Lung (tissue), 11 donors: ENCODE measurements at regions not wholly inside any gene's neighbourhood (a gene's known extent, or its start where the extent isn't known, plus 50 kb on each side); places are given as distances from the start of the nearest gene placed in this dataset.
"Not testable (repeated sequence)": the region's sequence is repeated elsewhere in the genome, so short reads cannot be mapped to it uniquely, and the experiment has no call there.

Experiments used
- ATAC-seq: fragments of 200-7000 bp; cut with Tn5 transposase; one replicate; pipeline ENCODE4 v1.9.1; 2020; ENCODE audit warnings: moderate number of reproducible peaks; ENCODE audit not compliant: insufficient read depth, low FRiP score
- DNase-seq, 3 donors: peaks; one replicate each; pipeline ENCODE4 v3.0.0-alpha.2; 2013 to 2017
- H3K27ac ChIP-seq, 2 donors: one replicate each; pipeline ENCODE4 v1.5.1; 2013; ENCODE audit warnings: mild to moderate bottlenecking in 2 of 2, moderate library complexity in 2 of 2, control low read depth in 1 of 2, inconsistent platforms in 1 of 2, low read depth in 1 of 2, low read length in 1 of 2
- H3K27me3 ChIP-seq, 3 donors: one replicate each; pipeline ENCODE4 v1.5.1; 2013; ENCODE audit warnings: low read length in 2 of 3; ENCODE audit not compliant: control insufficient read depth in 3 of 3, insufficient read depth in 3 of 3
- H3K36me3 ChIP-seq, 4 donors: one replicate each; pipeline ENCODE4 v1.5.1; 2013; ENCODE audit warnings: low read length in 4 of 4, mild to moderate bottlenecking in 1 of 4, moderate library complexity in 1 of 4; ENCODE audit not compliant: control insufficient read depth in 4 of 4, insufficient read depth in 4 of 4
- H3K4me1 ChIP-seq, 5 donors: one replicate each; pipeline ENCODE4 v1.5.1; 2013; ENCODE audit warnings: low read length in 5 of 5, mild to moderate bottlenecking in 2 of 5, moderate library complexity in 1 of 5; ENCODE audit not compliant: control insufficient read depth in 5 of 5, insufficient read depth in 5 of 5
- H3K4me3 ChIP-seq: one replicate; pipeline ENCODE4 v1.5.1; 2013; ENCODE audit warnings: mild to moderate bottlenecking, control low read depth, moderate library complexity
- H3K9ac ChIP-seq, 2 donors: one replicate each; pipeline ENCODE4 v1.5.1; 2013; ENCODE audit warnings: low read length in 2 of 2, control low read depth in 1 of 2; ENCODE audit not compliant: insufficient read depth in 1 of 2
- H3K9me3 ChIP-seq, 4 donors: one replicate each; pipeline ENCODE4 v1.5.1; 2013; ENCODE audit warnings: low read length in 3 of 4, mild to moderate bottlenecking in 1 of 4, moderate library complexity in 1 of 4; ENCODE audit not compliant: control insufficient read depth in 4 of 4, insufficient read depth in 3 of 4
- CTCF ChIP-seq: IDR thresholded peaks from 2 replicates; pipeline ENCODE4 v1.5.1; 2012; ENCODE audit warnings: mild to moderate bottlenecking; ENCODE audit errors: control extremely low read depth, extremely low read depth
- WGBS, 2 donors: extraction: QIAGEN DNeasy Blood & Tissue Kit; methylation state at CpG; one replicate each; pipeline ENCODE4 v1.1.7; 2013; 5-methylcytosine and 5-hydroxymethylcytosine counted together
- donor health status: control.
- donor health status: control.
- donor health status: Bipolar disorder and iron deficiency.
- donor health status: healthy.
- donor health status: DM: yes; HTN: yes; CAD: no.

- no peak overlapping the region for H3K27ac ChIP-seq
- DNase-seq (no peak), ATAC-seq (no peak)
- no peaks in the 10 kb centered on the region for H3K4me1 ChIP-seq
- H3K9ac ChIP-seq: no peak overlapping the region
- no peaks in the 10 kb centered on the region for H3K27me3 ChIP-seq
- no peak for TF ChIP-seq CTCF
- no peaks in the 10 kb centered on the region for H3K36me3 ChIP-seq
- H3K4me3 ChIP-seq: no peak overlapping the region
- 64 to 79% methylated on average over 2 of the region's 2 CpGs for WGBS, 2 donors
- H3K9me3 ChIP-seq: no peaks in the 10 kb centered on the region
Measured at GRCh38 chrX:46015653-46016052, 529.6 kb downstream of the ZNF674 start.

GRCh38 chrX:45992402-45993123, 552.7 kb downstream of the ZNF674 start:
- Histone ChIP-seq H3K27me3 (no peaks in the 10 kb centered on the region), H3K4me1 (no peaks in the 10 kb centered on the region), H3K27ac (no peak overlapping the region), H3K9ac (no peak overlapping the region), H3K36me3 (no peaks in the 10 kb centered on the region), H3K9me3 (peaks cover 0 to 3% (median under 1%) of the 10 kb centered on the region in 4 donors), H3K4me3 (no peak overlapping the region)
- ATAC-seq: no peak
- WGBS, 2 donors: 73 to 79% methylated on average over 2 of the region's 2 CpGs
- no peak for DNase-seq
- TF ChIP-seq CTCF: no peak

GRCh38 chrX:45986971-45987370, 558.2 kb downstream of the ZNF674 start:
- H3K9ac ChIP-seq: no peak overlapping the region
- 66 to 94% methylated on average over 2 of the region's 2 CpGs for WGBS, 2 donors
- H3K4me3 ChIP-seq: no peak overlapping the region
- no peak for TF ChIP-seq CTCF
- no peaks in the 10 kb centered on the region for H3K27me3 ChIP-seq
- H3K27ac ChIP-seq: no peak overlapping the region
- peaks cover 0 to 1% (median 0%) of the 10 kb centered on the region in 4 donors for H3K9me3 ChIP-seq
- H3K36me3 ChIP-seq: no peaks in the 10 kb centered on the region
- DNase-seq (no peak), ATAC-seq (no peak)
- no peaks in the 10 kb centered on the region for H3K4me1 ChIP-seq

- no peaks in the 10 kb centered on the region for H3K36me3 ChIP-seq
- TF ChIP-seq CTCF: no peak
- H3K9me3 ChIP-seq: peaks cover 0 to 3% (median 0%) of the 10 kb centered on the region in 4 donors
- WGBS, 2 donors: 88 to 96% methylated on average over 1 of the region's 1 CpG
- no peak overlapping the region for H3K27ac ChIP-seq
- no peak overlapping the region for H3K9ac ChIP-seq
- H3K4me1 ChIP-seq: no peaks in the 10 kb centered on the region
- no peak for ATAC-seq
- no peaks in the 10 kb centered on the region for H3K27me3 ChIP-seq
- no peak for DNase-seq
- H3K4me3 ChIP-seq: no peak overlapping the region
Measured at GRCh38 chrX:45986081-45986480, 559.1 kb downstream of the ZNF674 start.

- WGBS, 2 donors: 87 to 88% methylated on average over 13 to 14 of the region's 14 CpGs
- H3K9me3 ChIP-seq, DNase-seq, H3K27ac ChIP-seq, H3K4me1 ChIP-seq, H3K36me3 ChIP-seq, ATAC-seq, H3K9ac ChIP-seq, H3K4me3 ChIP-seq, H3K27me3 ChIP-seq: not testable (repeated sequence)
Measured at GRCh38 chrX:45982958-45983727, 562.1 kb downstream of the ZNF674 start.
